Mucosa of descending colon (tissue), 3 donors: ENCODE measurements at regions not wholly inside any gene's neighbourhood (a gene's known extent, or its start where the extent isn't known, plus 50 kb on each side); places are given as distances from the start of the nearest gene placed in this dataset.
A peak's percentile ranks its signal among the peaks of the same experiment; 100 is the strongest.

Experiments
- ATAC-seq: fragments of 200-7000 bp; cut with Tn5 transposase; one replicate; pipeline ENCODE4 v1.9.1; 2020; ENCODE audit warnings: mild to moderate bottlenecking, moderate library complexity
- DNase-seq, 3 donors: peaks; one replicate each; pipeline ENCODE4 v3.0.0-alpha.2; 2020
- H3K36me3 ChIP-seq: fragments of 200-600 bp; one replicate; pipeline ENCODE4 v1.8.0; 2021; ENCODE audit warnings: low read depth, mild to moderate bottlenecking
- H3K4me1 ChIP-seq: fragments of 200-600 bp; one replicate; pipeline ENCODE4 v1.8.0; 2021; ENCODE audit warnings: low read depth, mild to moderate bottlenecking
- H3K4me3 ChIP-seq: fragments of 200-600 bp; one replicate; pipeline ENCODE4 v1.8.0; 2021; ENCODE audit warnings: mild to moderate bottlenecking
- H3K9me3 ChIP-seq: fragments of 200-600 bp; one replicate; pipeline ENCODE4 v1.8.0; 2021; ENCODE audit warnings: mild to moderate bottlenecking
- CTCF ChIP-seq: fragments of 200-600 bp; IDR thresholded peaks from one replicate; pipeline ENCODE4 v1.8.0; 2022; ENCODE audit warnings: antibody characterized with exemption, mild to moderate bottlenecking
- intact Hi-C, 2 donors: fragments of 100-400 bp; cut with DNase I in 1 of 2; cut with micrococcal nuclease in 1 of 2; formaldehyde crosslinking; loops; one replicate each; pipeline versions ENCODE4 v1.11.0 to v1.11.1; 2022; cut with DNase I, micrococcal nuclease
- donor health status: DM: no; HTN: no; CAD: no; lungs with moderate emphysema.
- donor health status: DM: no; HTN: no; CAD: no.
- donor health status: DM: no; HTN: yes; CAD: no.

- Histone ChIP-seq H3K4me3 (no peak overlapping the region), H3K4me1 (no peaks in the 10 kb centered on the region), H3K9me3 (no peaks in the 10 kb centered on the region), H3K36me3 (no peaks in the 10 kb centered on the region)
- no peak for ATAC-seq
- TF ChIP-seq CTCF = no peak
- no peak for DNase-seq
- intact Hi-C loops = no loop called here
Measured at GRCh38 chr4:31687717-31688342, 967.7 kb downstream of the PCDH7 start.

GRCh38 chr4:31692399-31692940, 972.3 kb downstream of the PCDH7 start:
- intact Hi-C loops = no loop called here
- no peak for DNase-seq
- H3K36me3 ChIP-seq = no peaks in the 10 kb centered on the region
- H3K9me3 ChIP-seq = no peaks in the 10 kb centered on the region
- no peak for ATAC-seq
- no peak for TF ChIP-seq CTCF
- no peak overlapping the region for H3K4me3 ChIP-seq
- H3K4me1 ChIP-seq = no peaks in the 10 kb centered on the region

- H3K4me1 ChIP-seq = no peaks in the 10 kb centered on the region
- no peaks in the 10 kb centered on the region for H3K36me3 ChIP-seq
- H3K4me3 ChIP-seq = no peak overlapping the region
- intact Hi-C loops = no loop called here
- DNase-seq (peak in 1 of 3 donors; percentile 25), ATAC-seq (no peak)
- no peak for TF ChIP-seq CTCF
- H3K9me3 ChIP-seq = no peaks in the 10 kb centered on the region
Measured at GRCh38 chr4:31701256-31701655, 981.1 kb downstream of the PCDH7 start.

GRCh38 chr4:31702326-31702725, 982.2 kb downstream of the PCDH7 start:
- ATAC-seq (no peak), DNase-seq (no peak)
- no peak overlapping the region for H3K4me3 ChIP-seq
- no peaks in the 10 kb centered on the region for H3K4me1 ChIP-seq
- no peaks in the 10 kb centered on the region for H3K36me3 ChIP-seq
- intact Hi-C loops = no loop called here
- H3K9me3 ChIP-seq = no peaks in the 10 kb centered on the region
- no peak for TF ChIP-seq CTCF

GRCh38 chr4:31714238-31714637, 994.1 kb downstream of the PCDH7 start:
- no peak for DNase-seq
- H3K4me3 ChIP-seq = no peak overlapping the region
- no peak for ATAC-seq
- TF ChIP-seq CTCF = no peak
- intact Hi-C loops = no loop called here
- H3K36me3 ChIP-seq = no peaks in the 10 kb centered on the region
- H3K4me1 ChIP-seq = no peaks in the 10 kb centered on the region
- H3K9me3 ChIP-seq = no peaks in the 10 kb centered on the region

- Histone ChIP-seq H3K4me1 (no peaks in the 10 kb centered on the region), H3K36me3 (no peaks in the 10 kb centered on the region), H3K4me3 (no peak overlapping the region), H3K9me3 (no peaks in the 10 kb centered on the region)
- DNase-seq (no peak), ATAC-seq (no peak)
- intact Hi-C loops = no loop called here
- TF ChIP-seq CTCF = no peak
Measured at GRCh38 chr4:31715302-31715701, 995.1 kb downstream of the PCDH7 start.
